ENCODE measurements at regions not wholly inside any gene's neighbourhood (a gene's known extent, or its start where the extent isn't known, plus 50 kb on each side); places are given as distances from the start of the nearest gene placed in this dataset.

- DNase-seq (ENCODE audit: low spot score) = no peak
These were observed 105.0 kb upstream of the HAAO start for GRCh38 chr2:42897358-42897757.

GRCh38 chr2:42895791-42896135, 103.4 kb upstream of the HAAO start:
- DNase-seq (ENCODE audit: low spot score) = no peak

GRCh38 chr2:42895134-42895790, 102.9 kb upstream of the HAAO start:
- no peak for DNase-seq (ENCODE audit: low spot score)

DNA sequence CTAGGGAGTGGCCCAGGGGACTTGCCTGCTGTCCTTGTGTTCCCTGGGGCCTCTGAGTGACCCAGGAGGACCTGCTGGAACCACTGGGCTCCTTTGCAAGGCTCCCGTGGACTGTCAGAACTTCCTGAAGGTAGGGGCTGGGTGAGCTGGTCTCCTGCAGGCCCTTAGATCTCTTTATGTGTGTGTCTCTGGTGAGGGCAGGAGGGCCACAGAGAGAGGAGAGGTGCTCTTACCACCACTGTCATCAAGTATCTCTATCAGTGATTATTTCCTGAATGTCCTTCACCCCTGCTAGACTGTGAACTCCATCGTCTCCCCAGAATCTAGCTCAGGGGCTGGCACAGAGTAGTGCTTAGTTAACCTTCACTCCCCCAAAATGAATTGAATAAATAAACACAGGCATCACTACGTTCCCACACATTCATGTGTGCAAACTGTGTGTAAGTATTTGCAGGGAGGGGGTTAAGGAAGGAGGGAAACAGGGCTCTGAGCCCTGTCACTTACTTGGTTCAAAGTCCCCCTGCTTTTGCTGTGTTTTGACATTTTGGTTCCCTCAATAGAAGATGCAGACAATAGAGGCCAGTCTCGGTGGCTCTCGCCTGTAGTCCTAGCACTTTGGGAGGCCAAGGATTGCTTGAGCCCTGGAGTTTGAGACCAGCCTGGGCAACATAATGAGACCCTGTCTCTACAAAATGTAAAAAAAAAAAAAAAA, 100.8 kb upstream of the HAAO start:
- DNase-seq (ENCODE audit: low spot score) = no peak

DNA sequence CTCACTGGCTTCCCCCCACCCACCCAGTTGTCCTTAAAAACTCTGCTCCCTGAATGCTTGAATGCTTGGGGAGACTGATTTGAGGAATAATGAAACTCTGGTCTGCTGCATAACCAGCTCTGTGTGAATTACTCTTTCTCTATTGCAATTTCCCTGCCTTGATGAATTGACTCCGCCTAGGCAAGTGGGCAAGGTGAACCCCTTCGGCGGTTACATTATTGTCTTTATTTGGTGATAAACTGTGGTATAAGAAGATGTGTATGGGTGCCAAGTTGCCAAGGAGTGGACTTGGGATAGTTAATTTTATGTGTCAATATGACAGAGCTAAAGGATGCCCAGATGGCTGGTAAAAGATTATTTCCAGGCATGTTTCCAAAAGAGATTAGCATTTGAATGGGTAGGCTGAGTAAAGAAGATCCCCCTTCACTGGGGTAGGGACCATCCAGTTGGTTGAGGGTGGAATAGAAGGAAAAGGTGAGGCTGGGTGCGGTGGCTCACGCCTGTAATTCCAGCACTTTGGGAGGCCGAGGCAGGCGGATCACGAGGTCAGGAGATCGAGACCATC, 98.5 kb upstream of the HAAO start:
- DNase-seq (ENCODE audit: low spot score) = no peak

GRCh38 chr2:42888321-42889245, 96.2 kb upstream of the HAAO start:
- DNase-seq (ENCODE audit: low spot score) = no peak

GRCh38 chr2:42886921-42887320, 94.5 kb upstream of the HAAO start:
- DNase-seq (ENCODE audit: low spot score) = no peak

GRCh38 chr2:42882756-42883155, 90.4 kb upstream of the HAAO start:
- DNase-seq (ENCODE audit: low spot score) = no peak

DNA sequence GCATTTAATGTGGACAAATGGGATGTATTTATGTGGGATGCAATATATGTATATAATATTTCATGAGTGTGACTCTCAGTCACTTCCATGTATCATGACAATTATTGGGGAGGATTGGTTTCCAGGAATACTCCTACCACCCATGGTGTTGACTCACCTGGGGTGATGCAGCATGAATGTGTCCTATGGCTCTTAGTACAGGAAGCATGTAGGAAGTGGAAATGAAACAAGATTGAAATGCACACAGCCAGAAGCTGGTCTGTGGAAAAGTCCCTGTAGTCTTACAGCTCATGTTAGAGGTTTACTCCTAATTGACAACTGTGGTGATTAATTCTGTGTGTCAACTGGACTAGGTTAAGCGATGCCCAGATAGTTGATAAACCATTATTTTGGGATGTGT, 89.3 kb upstream of the HAAO start:
- DNase-seq (ENCODE audit: low spot score) = no peak

- DNase-seq (ENCODE audit: low spot score) = no peak
These were observed 88.6 kb upstream of the HAAO start for GRCh38 chr2:42880738-42881690.

DNA sequence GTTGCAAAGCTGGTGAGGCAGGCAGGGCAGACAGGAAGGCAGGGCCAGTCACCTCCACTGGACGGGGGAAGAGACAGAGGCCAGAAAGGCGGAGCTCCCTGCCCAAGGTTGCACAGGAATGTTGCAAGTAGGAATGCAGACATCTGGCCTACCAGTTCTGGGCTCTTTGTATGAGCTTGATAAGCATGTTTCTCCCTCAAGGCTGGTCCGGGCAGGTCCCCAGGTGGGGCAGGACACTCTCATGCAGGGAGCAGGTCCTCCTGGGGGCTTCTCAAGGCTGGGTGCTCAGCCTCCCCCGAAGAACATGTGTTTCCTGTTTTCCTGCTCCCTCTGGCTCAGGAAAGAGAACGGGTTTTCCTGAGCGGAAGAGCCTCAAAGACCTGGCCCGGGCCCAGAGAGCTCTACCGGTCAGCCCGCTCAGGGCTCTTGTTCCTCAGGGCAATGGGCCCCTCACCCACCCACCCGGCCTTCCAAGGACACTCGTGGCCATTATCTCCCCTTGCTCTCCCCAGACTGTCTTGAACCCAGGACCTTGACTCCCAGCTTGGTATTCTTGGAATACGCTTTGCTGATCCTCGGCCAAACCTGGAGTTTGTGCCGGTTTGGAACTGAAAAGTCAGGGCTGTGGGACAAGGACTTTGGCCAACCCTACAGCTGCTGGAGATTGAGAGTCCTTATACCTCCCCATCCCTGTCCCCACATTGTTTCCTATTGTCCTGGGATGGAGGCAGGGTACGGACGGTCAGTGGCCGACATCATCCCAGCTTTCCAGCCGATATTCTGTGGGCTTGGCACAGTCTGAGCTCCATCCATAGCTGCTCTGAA, 87.7 kb upstream of the HAAO start:
- no peak for DNase-seq (ENCODE audit: low spot score)

DNA sequence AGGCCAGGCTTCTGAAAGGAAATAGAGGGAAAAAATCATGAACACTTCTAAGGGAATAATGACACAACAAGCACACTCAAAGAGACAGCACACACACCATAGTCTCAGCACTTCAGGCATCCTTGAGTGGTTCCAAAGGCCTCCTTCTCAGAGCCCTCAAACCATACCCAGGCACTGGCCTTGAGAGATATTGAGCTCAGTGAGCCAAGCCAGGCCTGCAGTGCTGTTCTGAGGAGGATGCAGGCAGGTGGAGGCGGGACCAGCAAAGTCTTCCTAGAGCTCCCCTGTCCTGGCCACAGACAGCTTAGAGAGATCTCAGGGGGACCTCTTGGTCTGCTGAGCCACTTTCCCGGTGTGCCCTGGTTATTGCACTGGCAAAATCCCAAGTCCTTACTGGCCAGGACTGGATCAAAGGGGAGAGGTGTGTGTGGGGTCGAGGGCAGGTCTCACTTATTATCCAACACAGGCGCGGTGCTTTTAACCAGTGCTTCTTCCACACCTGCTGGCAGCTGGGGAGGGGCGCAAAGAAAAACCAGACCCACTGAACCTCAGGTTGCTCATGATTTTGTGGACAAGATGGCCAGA, 86.8 kb upstream of the HAAO start:
- no peak for DNase-seq (ENCODE audit: low spot score)

GRCh38 chr2:42878581-42878980, 86.2 kb upstream of the HAAO start:
- DNase-seq (ENCODE audit: low spot score) = peak; percentile 13

DNA sequence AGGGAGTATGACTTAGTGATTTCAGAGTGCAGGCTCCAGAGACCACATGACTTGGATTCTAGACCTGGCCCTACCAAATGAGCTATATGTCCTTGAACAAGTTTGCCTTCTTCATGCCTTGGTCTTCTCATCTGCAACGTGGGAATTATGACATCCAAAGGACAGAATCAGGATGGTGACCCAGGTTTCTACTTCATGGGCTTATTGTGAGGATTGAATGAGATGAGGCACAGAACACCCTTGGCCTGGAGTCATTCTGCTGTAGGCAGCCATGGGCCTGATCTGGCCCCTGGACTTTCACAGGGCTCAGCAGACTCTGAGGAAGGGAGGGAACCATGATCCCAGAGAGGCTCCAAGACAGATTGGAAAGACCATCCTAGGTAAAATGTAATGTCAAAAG, 85.6 kb upstream of the HAAO start:
- DNase-seq (ENCODE audit: low spot score) = no peak

DNA sequence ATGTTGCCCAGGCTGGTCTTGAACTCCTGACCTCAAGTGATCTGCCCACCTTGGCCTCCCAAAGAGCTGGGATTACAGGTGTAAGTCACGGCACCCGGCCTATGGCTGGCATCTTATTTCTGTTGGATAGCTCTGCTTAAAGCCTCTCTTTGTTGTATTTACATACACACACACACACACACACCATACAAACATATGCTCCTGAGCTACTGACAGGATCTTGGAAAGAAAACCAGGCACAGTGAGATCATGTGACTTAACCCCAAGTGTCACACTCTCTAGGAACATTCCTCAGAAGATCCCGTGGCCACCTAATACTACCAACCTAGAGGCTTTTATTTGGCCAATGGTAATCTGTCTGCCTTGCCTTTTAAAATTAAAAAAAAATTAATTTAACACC, 85.1 kb upstream of the HAAO start:
- DNase-seq (ENCODE audit: low spot score) = no peak

- DNase-seq (ENCODE audit: low spot score) = no peak
These were observed 84.0 kb upstream of the HAAO start for GRCh38 chr2:42876326-42876751.

GRCh38 chr2:42875880-42876279, 83.5 kb upstream of the HAAO start:
- no peak for DNase-seq (ENCODE audit: low spot score)

GRCh38 chr2:42874949-42875801, 82.8 kb upstream of the HAAO start:
- no peak for DNase-seq (ENCODE audit: low spot score)

- no peak for DNase-seq (ENCODE audit: low spot score)
These were observed 80.3 kb upstream of the HAAO start for GRCh38 chr2:42872721-42873120.
